Endothelial cell of umbilical vein (primary cell): ENCODE measurements at regions not wholly inside any gene's neighbourhood (a gene's known extent, or its start where the extent isn't known, plus 50 kb on each side); places are given as distances from the start of the nearest gene placed in this dataset.

Experiments
- BruUV-seq: library from RNA; stranded (reverse); fragments of 400-500 nt; replicated peaks from 2 replicates; lab custom pipeline; 2021; lab: Mats Ljungman, UMichigan
- CTCF ChIA-PET: fragments of 300-600, 350-600 bp; sonication (Branson Sonifier 250); formaldehyde crosslinking; loops from one replicate; lab custom pipeline; 2021; ENCODE audit warnings: antibody characterized with exemption, inconsistent platforms; lab: Charles Lee
- POLR2A ChIA-PET: fragments of 300-600, 350-600 bp; sonication (Branson Sonifier 250); formaldehyde crosslinking; loops from one replicate; lab custom pipeline; 2021; ENCODE audit warnings: antibody characterized with exemption, inconsistent platforms; lab: Charles Lee
- DNase-seq: peaks from one replicate; pipeline ENCODE4 v3.0.0-alpha.2; 2011; ENCODE audit warnings: low read depth, low spot score
- FAIRE-seq: peaks from 2 replicates; lab custom pipeline; 2011; peaks lifted over from hg19 to GRCh38; lab: Jason Lieb, UNC
- H2AFZ ChIP-seq: 2 replicates; pipeline ENCODE4 v1.6.0; 2012; ENCODE audit warnings: low read depth, low read length, control low read depth, inconsistent platforms
- H3K27ac ChIP-seq: 2 replicates; pipeline ENCODE4 v1.5.1; 2011; ENCODE audit warnings: low read depth, mild to moderate bottlenecking, control low read depth, low read length, moderate library complexity; ENCODE audit not compliant: insufficient read depth
- H3K27me3 ChIP-seq, 2 experiments: 2 replicates each; pipeline versions ENCODE4 v1.6.0 to v1.6.1; 2011; ENCODE audit warnings: low read length in 2 of 2, mixed read lengths in 1 of 2; ENCODE audit not compliant: control insufficient read depth in 2 of 2, insufficient read depth in 2 of 2
- H3K36me3 ChIP-seq, 2 experiments: 2 replicates in 1 of 2; 3 replicates in 1 of 2; pipeline ENCODE4 v1.5.1; 2011; ENCODE audit warnings: low read length in 2 of 2, mild to moderate bottlenecking in 1 of 2, moderate library complexity in 1 of 2; ENCODE audit not compliant: control insufficient read depth in 2 of 2, insufficient read depth in 2 of 2; ENCODE audit errors: extremely low read depth in 1 of 2
- H3K4me1 ChIP-seq: 3 replicates; pipeline ENCODE4 v1.5.1; 2011; ENCODE audit warnings: mild to moderate bottlenecking, low read length; ENCODE audit not compliant: control insufficient read depth, insufficient read depth; ENCODE audit errors: extremely low read depth
- H3K4me2 ChIP-seq: 2 replicates; pipeline ENCODE4 v1.6.1; 2011; ENCODE audit warnings: low read length, control low read depth, mixed read lengths; ENCODE audit not compliant: insufficient read depth
- H3K4me3 ChIP-seq, 3 experiments: fragments of 200-600 bp in 1 of 3; sonication (generic), shearing (Covaris generic) in 1 of 3; replicated peaks in 1 of 3; 2 replicates each; pipeline ENCODE4 v1.5.1; 2011 to 2016; ENCODE audit warnings: control low read depth in 3 of 3, low read length in 3 of 3, mild to moderate bottlenecking in 2 of 3, inconsistent platforms in 1 of 3, low read depth in 1 of 3, moderate library complexity in 1 of 3; ENCODE audit not compliant: insufficient read depth in 1 of 3
- H3K79me2 ChIP-seq: 2 replicates; pipeline ENCODE4 v1.6.0; 2012; ENCODE audit warnings: low read length, inconsistent platforms; ENCODE audit not compliant: control insufficient read depth, insufficient read depth
- H3K9ac ChIP-seq: replicated peaks from 2 replicates; pipeline ENCODE3; 2011; ENCODE audit warnings: low read length, control low read depth; ENCODE audit not compliant: insufficient read depth; ENCODE audit errors: extremely low read depth
- H3K9me1 ChIP-seq: replicated peaks from 3 replicates; pipeline ENCODE4 v1.6.0; 2011; ENCODE audit warnings: mild to moderate bottlenecking, low read length; ENCODE audit not compliant: control insufficient read depth, insufficient read depth; ENCODE audit errors: extremely low read depth
- H3K9me3 ChIP-seq: replicated peaks from 2 replicates; pipeline ENCODE4 v1.5.1; 2012; ENCODE audit warnings: low read length, inconsistent platforms; ENCODE audit not compliant: control insufficient read depth, insufficient read depth
- H4K20me1 ChIP-seq: replicated peaks from 2 replicates; pipeline ENCODE3; 2011; ENCODE audit warnings: mild to moderate bottlenecking, low read length; ENCODE audit not compliant: control insufficient read depth, insufficient read depth; ENCODE audit errors: extremely low read depth
- CTCF ChIP-seq, 2 donors: IDR thresholded peaks; 1 replicate in 1 of 2; 2 replicates in 1 of 2; pipeline ENCODE4 v1.5.1; 2011; ENCODE audit warnings: low read length in 2 of 2, mild to moderate bottlenecking in 2 of 2, moderate library complexity in 2 of 2, control low read depth in 1 of 2, inconsistent platforms in 1 of 2, low read depth in 1 of 2; ENCODE audit not compliant: insufficient read depth in 1 of 2; ENCODE audit errors: extremely low read depth in 1 of 2
- EZH2 ChIP-seq: IDR thresholded peaks from 2 replicates; pipeline ENCODE4 v1.6.1; 2012; ENCODE audit warnings: borderline replicate concordance, low read depth, mild to moderate bottlenecking, moderate library complexity, low read length, inconsistent platforms; ENCODE audit not compliant: severe bottlenecking
- FOS ChIP-seq: IDR thresholded peaks from 2 replicates; pipeline ENCODE4 v1.6.1; 2011; ENCODE audit warnings: mild to moderate bottlenecking, low read length, moderate library complexity, borderline replicate concordance; ENCODE audit not compliant: insufficient read depth
- GATA2 ChIP-seq: IDR thresholded peaks from 2 replicates; pipeline ENCODE4 v1.7.0; 2011; ENCODE audit warnings: low read depth, mild to moderate bottlenecking, moderate library complexity, mixed read lengths, low read length; ENCODE audit not compliant: insufficient read length, insufficient read depth
- JUN ChIP-seq: IDR thresholded peaks from 2 replicates; pipeline ENCODE4 v1.6.1; 2011; ENCODE audit warnings: borderline replicate concordance, low read depth; ENCODE audit not compliant: insufficient read length, insufficient read depth
- MAX ChIP-seq: IDR thresholded peaks from 2 replicates; pipeline ENCODE4 v1.6.1; 2011; ENCODE audit not compliant: insufficient read depth, insufficient read length
- MYC ChIP-seq: IDR thresholded peaks from one replicate; pipeline ENCODE4 v1.6.1; 2011; ENCODE audit warnings: mild to moderate bottlenecking, low read depth, low read length
- POLR2A ChIP-seq: IDR thresholded peaks from 2 replicates; pipeline ENCODE4 v1.6.1; 2012; ENCODE audit warnings: low read depth, mild to moderate bottlenecking, control low read depth, low read length
- POLR2AphosphoS5 ChIP-seq: IDR thresholded peaks from 2 replicates; pipeline ENCODE4 v1.6.1; 2012; ENCODE audit warnings: low read depth, mild to moderate bottlenecking, control low read depth, low read length, moderate library complexity; ENCODE audit not compliant: insufficient read depth
- dilution Hi-C: fragments of 300-500 bp; cut with MboI; formaldehyde crosslinking; loops from one replicate; pipeline ENCODE4 v1.15.0; 2019; ENCODE audit warnings: low sequenced_read_pairs; ENCODE audit not compliant: extremely low pct_ligation_motif_present
- intact Hi-C: fragments of 100-400 bp; cut with micrococcal nuclease; formaldehyde crosslinking; loops from one replicate; pipeline ENCODE4 v1.10.0; 2022

- no TSS peak for BruUV-seq
- H3K27ac ChIP-seq, result no peak overlapping the region
- CTCF ChIA-PET, result no interaction called here
- no peaks in the 10 kb centered on the region for H3K79me2 ChIP-seq
- H3K4me2 ChIP-seq, result no peak overlapping the region
- no peaks in the 10 kb centered on the region for H3K4me1 ChIP-seq
- no peak for TF ChIP-seq POLR2A
- no peak for TF ChIP-seq FOS
- TF ChIP-seq MYC, result no peak
- TF ChIP-seq GATA2, result no peak
- TF ChIP-seq EZH2, result no peak
- no peak for TF ChIP-seq CTCF (IDR thresholded peaks at IDR 0.05; ENCODE audit: extremely low read depth in 1 of 2, insufficient read depth in 1 of 2, low read depth in 1 of 2, low read length in 2 of 2)
- TF ChIP-seq MAX, result no peak
- TF ChIP-seq POLR2AphosphoS5, result no peak
- TF ChIP-seq JUN, result no peak
- POLR2A ChIA-PET, result no interaction called here
- no peaks in the 10 kb centered on the region for H3K9me1 ChIP-seq
- H3K4me3 ChIP-seq, result no peak overlapping the region
- H3K9me3 ChIP-seq, result no peaks in the 10 kb centered on the region
- DNase-seq, result no peak
- H3K9ac ChIP-seq, result no peak overlapping the region
- H3K36me3 ChIP-seq, result no peaks in the 10 kb centered on the region
- intact Hi-C loops (no loop called here), dilution Hi-C loops (no loop called here)
- no peak overlapping the region for H2AFZ ChIP-seq
- H3K27me3 ChIP-seq, result no peaks in the 10 kb centered on the region
- no peaks in the 10 kb centered on the region for H4K20me1 ChIP-seq
- FAIRE-seq, result no peak
Measured at GRCh38 chr11:38131535-38131934, 1533.5 kb upstream of the RAG2 start.
